Testis (tissue), 2 donors: ENCODE measurements at regions not wholly inside any gene's neighbourhood (a gene's known extent, or its start where the extent isn't known, plus 50 kb on each side); places are given as distances from the start of the nearest gene placed in this dataset.

Experiments
- DNase-seq: peaks from one replicate; pipeline ENCODE4 v3.0.0-alpha.2; 2019
- H3K27ac ChIP-seq, 2 donors: fragments of 200-600 bp; sonication (generic); one replicate each; pipeline ENCODE4 v1.5.1; 2019
- H3K27me3 ChIP-seq: fragments of 200-600 bp; sonication (generic); one replicate; pipeline ENCODE4 v1.5.1; 2019
- H3K36me3 ChIP-seq: fragments of 200-600 bp; sonication (generic); one replicate; pipeline ENCODE4 v1.5.1; 2017; ENCODE audit warnings: low read depth; ENCODE audit errors: missing control alignments
- H3K4me1 ChIP-seq: fragments of 200-600 bp; sonication (generic); one replicate; pipeline ENCODE4 v1.5.1; 2019
- H3K4me3 ChIP-seq, 2 donors: fragments of 200-600 bp; sonication (generic); one replicate each; pipeline ENCODE4 v1.5.1; 2017 to 2019
- H3K9me3 ChIP-seq: fragments of 200-600 bp; sonication (generic); one replicate; pipeline ENCODE4 v1.5.1; 2017
- CTCF ChIP-seq, 3 experiments: fragments of 450-650 bp in 2 of 3; fragments of 200-600 bp in 1 of 3; sonication (generic) in 1 of 3; IDR thresholded peaks; one replicate each; pipeline ENCODE4 v1.5.1; 2016 to 2019; ENCODE audit warnings: antibody characterized with exemption in 3 of 3, mild to moderate bottlenecking in 2 of 3, moderate library complexity in 1 of 3
- POLR2A ChIP-seq: fragments of 450-650 bp; IDR thresholded peaks from one replicate; pipeline ENCODE4 v1.6.1; 2017; ENCODE audit warnings: antibody characterized with exemption, mild to moderate bottlenecking, moderate library complexity
- WGBS, 2 donors: methylation state at CpG; one replicate each; pipeline ENCODE4 v1.1.5; 2018; 5-methylcytosine and 5-hydroxymethylcytosine counted together
- intact Hi-C: fragments of 100-400 bp; cut with DNase I; formaldehyde crosslinking; loops from one replicate; pipeline ENCODE4 v1.15.1; 2023; ENCODE audit warnings: low total_unique reads

GRCh38 chr5:3199962-3200755 lies 395.5 kb upstream of the IRX1 start:
- intact Hi-C loops = no loop called here
- Histone ChIP-seq H3K9me3 (no peaks in the 10 kb centered on the region), H3K4me3 (no peak overlapping the region), H3K36me3 (no peaks in the 10 kb centered on the region), H3K27me3 (no peaks in the 10 kb centered on the region), H3K4me1 (no peaks in the 10 kb centered on the region), H3K27ac (no peak overlapping the region)
- DNase-seq = no peak
- 31 to 48% methylated on average over 15 of the region's 15 CpGs for WGBS, 2 donors
- TF ChIP-seq POLR2A (no peak), CTCF (IDR thresholded peaks at IDR 0.05) (no peak)

GRCh38 chr5:3198074-3198449 lies 397.6 kb upstream of the IRX1 start:
- intact Hi-C loops = no loop called here
- Histone ChIP-seq H3K4me3 (no peak overlapping the region), H3K36me3 (no peaks in the 10 kb centered on the region), H3K4me1 (no peaks in the 10 kb centered on the region), H3K27me3 (no peaks in the 10 kb centered on the region), H3K27ac (no peak overlapping the region), H3K9me3 (no peaks in the 10 kb centered on the region)
- WGBS, 2 donors = 6 to 8% methylated on average over 7 of the region's 7 CpGs
- no peak for DNase-seq
- no peak for TF ChIP-seq CTCF (IDR thresholded peaks at IDR 0.05)
- TF ChIP-seq POLR2A = no peak

GRCh38 chr5:3197304-3198073 lies 398.1 kb upstream of the IRX1 start:
- H3K36me3 ChIP-seq = no peaks in the 10 kb centered on the region
- no peak overlapping the region for H3K4me3 ChIP-seq
- TF ChIP-seq CTCF (IDR thresholded peaks at IDR 0.05) = no peak
- no peak for TF ChIP-seq POLR2A
- no peak for DNase-seq
- 0 to 4% methylated on average over 16 to 29 of the region's 29 CpGs for WGBS, 2 donors
- H3K9me3 ChIP-seq = no peaks in the 10 kb centered on the region
- H3K4me1 ChIP-seq = no peaks in the 10 kb centered on the region
- intact Hi-C loops = no loop called here
- H3K27me3 ChIP-seq = no peaks in the 10 kb centered on the region
- H3K27ac ChIP-seq = no peak overlapping the region

- intact Hi-C loops = no loop called here
Observed at GRCh38 chr5:3195994-3196393, 399.6 kb upstream of the IRX1 start.

More at GRCh38 chr5:3195994-3196393, 399.6 kb upstream of the IRX1 start:
- Histone ChIP-seq H3K36me3 (no peaks in the 10 kb centered on the region), H3K4me1 (no peaks in the 10 kb centered on the region), H3K9me3 (no peaks in the 10 kb centered on the region), H3K27me3 (no peaks in the 10 kb centered on the region), H3K27ac (no peak overlapping the region), H3K4me3 (no peak overlapping the region)
- DNase-seq = peak; percentile 6
- TF ChIP-seq POLR2A (no peak), CTCF (IDR thresholded peaks at IDR 0.05) (no peak)
- WGBS, 2 donors = 67 to 74% methylated on average over 8 of the region's 8 CpGs
